ENCODE measurements at regions not wholly inside any gene's neighbourhood (a gene's known extent, or its start where the extent isn't known, plus 50 kb on each side); places are given as distances from the start of the nearest gene placed in this dataset.

- TF ChIP-seq, protein P1, sequence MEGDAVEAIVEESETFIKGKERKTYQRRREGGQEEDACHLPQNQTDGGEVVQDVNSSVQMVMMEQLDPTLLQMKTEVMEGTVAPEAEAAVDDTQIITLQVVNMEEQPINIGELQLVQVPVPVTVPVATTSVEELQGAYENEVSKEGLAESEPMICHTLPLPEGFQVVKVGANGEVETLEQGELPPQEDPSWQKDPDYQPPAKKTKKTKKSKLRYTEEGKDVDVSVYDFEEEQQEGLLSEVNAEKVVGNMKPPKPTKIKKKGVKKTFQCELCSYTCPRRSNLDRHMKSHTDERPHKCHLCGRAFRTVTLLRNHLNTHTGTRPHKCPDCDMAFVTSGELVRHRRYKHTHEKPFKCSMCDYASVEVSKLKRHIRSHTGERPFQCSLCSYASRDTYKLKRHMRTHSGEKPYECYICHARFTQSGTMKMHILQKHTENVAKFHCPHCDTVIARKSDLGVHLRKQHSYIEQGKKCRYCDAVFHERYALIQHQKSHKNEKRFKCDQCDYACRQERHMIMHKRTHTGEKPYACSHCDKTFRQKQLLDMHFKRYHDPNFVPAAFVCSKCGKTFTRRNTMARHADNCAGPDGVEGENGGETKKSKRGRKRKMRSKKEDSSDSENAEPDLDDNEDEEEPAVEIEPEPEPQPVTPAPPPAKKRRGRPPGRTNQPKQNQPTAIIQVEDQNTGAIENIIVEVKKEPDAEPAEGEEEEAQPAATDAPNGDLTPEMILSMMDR (IDR thresholded peaks at IDR 0.05), result no peak
- TF ChIP-seq ZFX (IDR thresholded peaks at IDR 0.05; ENCODE audit: borderline replicate concordance), result no peak
These were observed 167.3 kb upstream of the MOCS2 start for GRCh38 chr5:53276825-53277224.
